ENCODE measurements at regions not wholly inside any gene's neighbourhood (a gene's known extent, or its start where the extent isn't known, plus 50 kb on each side); places are given as distances from the start of the nearest gene placed in this dataset.

DNA sequence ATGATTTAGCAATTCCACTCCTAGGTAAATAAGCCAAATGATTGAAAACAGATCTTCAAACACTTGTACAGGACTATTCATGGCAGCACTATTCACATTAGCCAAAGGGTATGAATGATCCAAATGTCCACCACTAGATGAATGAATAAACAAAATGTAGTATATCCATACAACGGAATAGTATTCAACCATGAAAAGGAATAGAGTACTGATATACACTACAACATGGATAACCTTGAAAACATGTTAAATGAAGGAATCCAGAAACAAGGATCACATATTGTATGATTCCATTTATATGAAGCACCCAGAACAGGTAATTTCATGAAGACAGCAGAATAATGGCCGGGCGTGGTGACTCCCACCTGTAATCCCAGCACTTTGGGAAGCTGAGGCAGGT is 78.2 kb upstream of the IGF1R start:
- TF ChIP-seq, protein P1, sequence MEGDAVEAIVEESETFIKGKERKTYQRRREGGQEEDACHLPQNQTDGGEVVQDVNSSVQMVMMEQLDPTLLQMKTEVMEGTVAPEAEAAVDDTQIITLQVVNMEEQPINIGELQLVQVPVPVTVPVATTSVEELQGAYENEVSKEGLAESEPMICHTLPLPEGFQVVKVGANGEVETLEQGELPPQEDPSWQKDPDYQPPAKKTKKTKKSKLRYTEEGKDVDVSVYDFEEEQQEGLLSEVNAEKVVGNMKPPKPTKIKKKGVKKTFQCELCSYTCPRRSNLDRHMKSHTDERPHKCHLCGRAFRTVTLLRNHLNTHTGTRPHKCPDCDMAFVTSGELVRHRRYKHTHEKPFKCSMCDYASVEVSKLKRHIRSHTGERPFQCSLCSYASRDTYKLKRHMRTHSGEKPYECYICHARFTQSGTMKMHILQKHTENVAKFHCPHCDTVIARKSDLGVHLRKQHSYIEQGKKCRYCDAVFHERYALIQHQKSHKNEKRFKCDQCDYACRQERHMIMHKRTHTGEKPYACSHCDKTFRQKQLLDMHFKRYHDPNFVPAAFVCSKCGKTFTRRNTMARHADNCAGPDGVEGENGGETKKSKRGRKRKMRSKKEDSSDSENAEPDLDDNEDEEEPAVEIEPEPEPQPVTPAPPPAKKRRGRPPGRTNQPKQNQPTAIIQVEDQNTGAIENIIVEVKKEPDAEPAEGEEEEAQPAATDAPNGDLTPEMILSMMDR (IDR thresholded peaks at IDR 0.05; ENCODE audit: low read depth, low read length) = no peak
- TF ChIP-seq MYC (IDR thresholded peaks at IDR 0.05; ENCODE audit: low read depth, low read length) = no peak
- no peak for TF ChIP-seq POLR2A (IDR thresholded peaks at IDR 0.05; ENCODE audit: extremely low read depth, insufficient read length)
- TF ChIP-seq, protein P2, sequence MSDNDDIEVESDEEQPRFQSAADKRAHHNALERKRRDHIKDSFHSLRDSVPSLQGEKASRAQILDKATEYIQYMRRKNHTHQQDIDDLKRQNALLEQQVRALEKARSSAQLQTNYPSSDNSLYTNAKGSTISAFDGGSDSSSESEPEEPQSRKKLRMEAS (IDR thresholded peaks at IDR 0.05; ENCODE audit: low read depth, low read length) = no peak
- no peak overlapping the region for H3K4me3 ChIP-seq (ENCODE audit: low read depth, low read length)
- no peak for DNase-seq (ENCODE audit: low read depth)

DNA sequence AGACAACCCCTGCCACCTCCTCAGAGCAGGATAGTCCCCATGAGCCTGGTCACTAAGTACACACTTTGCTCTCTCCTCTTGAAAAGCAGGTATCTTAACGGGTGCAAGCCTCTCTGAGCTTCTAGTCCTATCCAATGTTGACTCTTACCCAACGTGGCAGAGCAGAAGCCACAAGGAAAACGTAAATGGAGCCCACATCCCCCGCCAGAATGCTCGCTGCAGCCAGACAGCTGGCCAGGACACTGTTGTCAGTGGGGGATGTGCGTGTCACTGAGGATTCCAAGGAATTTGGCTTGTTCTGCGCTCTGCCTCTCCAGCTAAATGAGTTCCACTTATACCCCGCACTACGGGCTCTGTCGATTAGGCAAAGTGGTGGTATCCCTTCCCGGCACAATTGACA is 67.8 kb upstream of the IGF1R start:
- TF ChIP-seq, protein P2 (IDR thresholded peaks at IDR 0.05; ENCODE audit: low read depth, low read length) = no peak
- TF ChIP-seq, protein P1 (IDR thresholded peaks at IDR 0.05; ENCODE audit: low read depth, low read length) = no peak
- TF ChIP-seq POLR2A (IDR thresholded peaks at IDR 0.05; ENCODE audit: extremely low read depth, insufficient read length) = no peak
- TF ChIP-seq MYC (IDR thresholded peaks at IDR 0.05; ENCODE audit: low read depth, low read length) = no peak
- no peak overlapping the region for H3K4me3 ChIP-seq (ENCODE audit: low read depth, low read length)
- DNase-seq (ENCODE audit: low read depth) = no peak

DNA sequence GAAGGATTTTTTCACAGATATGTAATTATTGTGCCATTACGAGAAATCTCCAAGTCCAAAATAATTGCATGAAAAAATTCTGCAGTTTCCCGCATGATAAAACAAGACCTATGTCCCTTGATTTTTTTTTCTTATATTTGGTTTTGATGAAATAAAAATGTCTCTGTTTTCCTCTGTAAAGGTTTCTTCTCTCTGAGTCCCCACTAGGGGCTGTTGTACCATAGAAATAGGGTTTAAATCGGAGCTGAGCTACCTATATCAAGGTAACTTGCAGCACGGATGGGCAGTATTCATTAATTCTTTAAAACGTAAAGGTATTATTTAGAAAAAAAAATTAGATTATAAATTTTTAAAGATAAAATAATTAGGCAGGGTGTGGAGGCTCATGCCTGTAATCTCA is 66.6 kb upstream of the IGF1R start:
- no peak overlapping the region for H3K4me3 ChIP-seq (ENCODE audit: low read depth, low read length)
- no peak for DNase-seq (ENCODE audit: low read depth)
- TF ChIP-seq POLR2A (IDR thresholded peaks at IDR 0.05; ENCODE audit: extremely low read depth, insufficient read length) = no peak
- TF ChIP-seq, protein P2 (IDR thresholded peaks at IDR 0.05; ENCODE audit: low read depth, low read length) = no peak
- TF ChIP-seq, protein P1 (IDR thresholded peaks at IDR 0.05; ENCODE audit: low read depth, low read length) = peak; percentile 11

DNA sequence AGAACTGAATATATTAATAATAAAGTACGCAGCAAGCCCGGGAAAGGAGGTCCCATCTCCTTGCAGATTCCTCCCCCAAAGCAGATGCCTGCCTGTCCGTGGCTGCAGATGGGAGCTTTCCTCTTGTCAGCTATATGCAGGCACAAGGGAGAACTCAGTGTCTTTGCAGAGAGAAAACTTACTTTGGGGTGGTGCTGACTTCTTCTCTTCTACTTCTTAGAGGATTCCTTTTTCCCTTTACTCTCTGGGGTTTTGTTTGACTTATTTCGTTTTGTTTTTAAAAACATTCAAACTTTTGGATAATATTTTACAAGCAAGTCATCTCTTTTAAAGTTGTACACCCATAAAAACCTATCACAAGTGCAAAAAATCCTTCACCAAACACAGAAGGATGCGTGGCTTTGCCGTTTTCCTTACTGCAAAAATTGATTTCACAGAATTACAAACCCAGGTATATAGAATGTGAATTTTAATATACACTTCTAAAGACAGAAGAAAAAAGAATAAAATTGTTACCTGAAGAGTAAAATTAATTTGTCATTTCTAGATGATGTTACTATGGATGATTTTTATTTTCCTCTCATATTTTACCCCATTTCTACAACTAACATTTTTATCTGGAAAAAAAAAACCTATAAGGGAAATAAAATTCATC is 65.3 kb upstream of the IGF1R start:
- DNase-seq (ENCODE audit: low read depth) = no peak
- TF ChIP-seq MYC (IDR thresholded peaks at IDR 0.05; ENCODE audit: low read depth, low read length) = no peak
- TF ChIP-seq POLR2A (IDR thresholded peaks at IDR 0.05; ENCODE audit: extremely low read depth, insufficient read length) = no peak
- TF ChIP-seq, protein P2 (IDR thresholded peaks at IDR 0.05; ENCODE audit: low read depth, low read length) = no peak
- TF ChIP-seq, protein P1 (IDR thresholded peaks at IDR 0.05; ENCODE audit: low read depth, low read length) = no peak
- H3K4me3 ChIP-seq (ENCODE audit: low read depth, low read length) = no peak overlapping the region

DNA sequence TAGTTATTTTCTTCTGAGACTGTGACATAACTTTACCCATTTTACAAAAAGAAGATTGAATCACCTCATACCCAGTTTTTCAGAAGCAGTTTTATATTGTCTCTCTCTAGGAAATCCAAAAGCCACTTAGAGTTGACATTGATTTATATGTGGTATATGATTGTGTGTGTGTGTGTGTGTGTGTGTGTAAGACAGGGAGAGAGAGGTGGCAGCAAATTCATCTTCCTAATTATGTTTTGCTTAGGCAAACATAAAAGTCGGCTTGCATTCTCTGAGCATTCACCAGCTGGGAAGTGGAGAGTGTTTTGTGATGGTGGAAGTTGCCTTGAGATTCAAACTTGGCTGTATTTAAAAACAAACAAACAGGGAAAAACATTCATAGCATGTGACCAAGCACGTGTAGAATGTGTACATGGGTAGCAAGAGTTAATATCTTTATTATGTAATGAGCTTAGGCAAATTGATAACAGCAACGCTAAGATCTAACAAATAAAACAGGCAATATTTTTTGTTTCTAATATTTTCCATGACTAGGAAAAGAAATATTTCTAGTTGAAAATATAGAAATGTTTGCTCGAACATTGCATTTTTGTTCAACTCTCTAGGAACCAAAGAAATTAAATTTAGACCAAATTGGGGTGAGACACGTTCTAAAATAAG is 64.4 kb upstream of the IGF1R start:
- no peak for DNase-seq (ENCODE audit: low read depth)
- TF ChIP-seq, protein P2 (IDR thresholded peaks at IDR 0.05; ENCODE audit: low read depth, low read length) = peak; percentile 29; the same call in 1 of the 2 replicates
- no peak for TF ChIP-seq MYC (IDR thresholded peaks at IDR 0.05; ENCODE audit: low read depth, low read length)
- H3K4me3 ChIP-seq (ENCODE audit: low read depth, low read length) = no peak overlapping the region

DNA sequence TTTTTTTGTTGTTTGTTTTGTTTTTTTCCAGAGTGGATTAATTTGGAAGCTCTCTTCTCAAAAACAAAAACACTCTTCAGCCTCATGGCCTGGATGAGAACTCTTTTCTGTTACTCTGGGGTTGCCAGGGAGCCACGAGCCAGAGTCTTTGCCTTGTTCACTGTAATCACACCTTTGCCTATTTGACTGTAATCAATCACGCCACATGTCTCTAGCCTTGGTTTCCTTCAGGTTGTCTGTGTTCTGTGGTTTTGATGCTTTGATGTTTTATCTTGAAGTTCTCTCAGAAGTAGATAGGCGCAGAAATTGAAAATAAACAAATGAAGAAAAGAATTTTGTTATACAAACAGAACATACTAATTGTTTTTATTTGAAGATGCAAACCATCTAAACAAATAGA is 62.3 kb upstream of the IGF1R start:
- no peak overlapping the region for H3K4me3 ChIP-seq (ENCODE audit: low read depth, low read length)
- TF ChIP-seq, protein P2 (IDR thresholded peaks at IDR 0.05; ENCODE audit: low read depth, low read length) = no peak
- no peak for TF ChIP-seq MYC (IDR thresholded peaks at IDR 0.05; ENCODE audit: low read depth, low read length)
- TF ChIP-seq, protein P1 (IDR thresholded peaks at IDR 0.05; ENCODE audit: low read depth, low read length) = no peak
- TF ChIP-seq POLR2A (IDR thresholded peaks at IDR 0.05; ENCODE audit: extremely low read depth, insufficient read length) = no peak
- DNase-seq (ENCODE audit: low read depth) = no peak

All from NB4 (cell line).